ENCODE measurements at regions not wholly inside any gene's neighbourhood (a gene's known extent, or its start where the extent isn't known, plus 50 kb on each side); places are given as distances from the start of the nearest gene placed in this dataset.
"Not testable (repeated sequence)": the region's sequence is repeated elsewhere in the genome, so short reads cannot be mapped to it uniquely, and the experiment has no call there.

GRCh38 chr6:149138699-149139294 lies 178.7 kb upstream of the TAB2 start:
- H3K4me3 ChIP-seq (ENCODE audit: control insufficient read depth, low read depth, low read length) = no peak overlapping the region
- TF ChIP-seq, protein P1, sequence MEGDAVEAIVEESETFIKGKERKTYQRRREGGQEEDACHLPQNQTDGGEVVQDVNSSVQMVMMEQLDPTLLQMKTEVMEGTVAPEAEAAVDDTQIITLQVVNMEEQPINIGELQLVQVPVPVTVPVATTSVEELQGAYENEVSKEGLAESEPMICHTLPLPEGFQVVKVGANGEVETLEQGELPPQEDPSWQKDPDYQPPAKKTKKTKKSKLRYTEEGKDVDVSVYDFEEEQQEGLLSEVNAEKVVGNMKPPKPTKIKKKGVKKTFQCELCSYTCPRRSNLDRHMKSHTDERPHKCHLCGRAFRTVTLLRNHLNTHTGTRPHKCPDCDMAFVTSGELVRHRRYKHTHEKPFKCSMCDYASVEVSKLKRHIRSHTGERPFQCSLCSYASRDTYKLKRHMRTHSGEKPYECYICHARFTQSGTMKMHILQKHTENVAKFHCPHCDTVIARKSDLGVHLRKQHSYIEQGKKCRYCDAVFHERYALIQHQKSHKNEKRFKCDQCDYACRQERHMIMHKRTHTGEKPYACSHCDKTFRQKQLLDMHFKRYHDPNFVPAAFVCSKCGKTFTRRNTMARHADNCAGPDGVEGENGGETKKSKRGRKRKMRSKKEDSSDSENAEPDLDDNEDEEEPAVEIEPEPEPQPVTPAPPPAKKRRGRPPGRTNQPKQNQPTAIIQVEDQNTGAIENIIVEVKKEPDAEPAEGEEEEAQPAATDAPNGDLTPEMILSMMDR (IDR thresholded peaks at IDR 0.05; ENCODE audit: control insufficient read depth, insufficient read depth, low read depth, low read length, missing control alignments) = no peak
- no peak for DNase-seq (ENCODE audit: low read depth)

DNA sequence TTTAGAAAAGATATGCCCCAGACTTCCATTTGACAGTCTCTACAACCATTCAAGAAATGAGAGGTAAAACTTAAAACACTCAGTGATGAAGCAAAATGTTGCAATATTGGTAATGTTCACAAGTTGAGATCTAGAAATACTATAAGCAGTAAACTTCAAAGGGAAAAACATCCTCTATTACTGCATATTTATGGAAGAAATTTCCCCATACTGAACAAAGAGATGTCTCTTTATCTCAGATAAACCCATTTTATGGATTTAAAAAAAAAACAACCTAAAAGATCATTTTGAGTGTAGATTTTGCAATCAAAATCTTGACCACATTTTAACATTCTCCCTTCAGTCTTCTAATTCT lies 177.8 kb upstream of the TAB2 start:
- H3K4me3 ChIP-seq (ENCODE audit: control insufficient read depth, low read depth, low read length) = no peak overlapping the region
- DNase-seq (ENCODE audit: low read depth) = no peak
- TF ChIP-seq, protein P1 (IDR thresholded peaks at IDR 0.05; ENCODE audit: control insufficient read depth, insufficient read depth, low read depth, low read length, missing control alignments) = no peak

- TF ChIP-seq, protein P1 (IDR thresholded peaks at IDR 0.05; ENCODE audit: control insufficient read depth, insufficient read depth, low read depth, low read length, missing control alignments) = no peak
- no peak overlapping the region for H3K4me3 ChIP-seq (ENCODE audit: control insufficient read depth, low read depth, low read length)
- no peak for DNase-seq (ENCODE audit: low read depth)
Observed at GRCh38 chr6:149140137-149140909, 177.2 kb upstream of the TAB2 start.

DNA sequence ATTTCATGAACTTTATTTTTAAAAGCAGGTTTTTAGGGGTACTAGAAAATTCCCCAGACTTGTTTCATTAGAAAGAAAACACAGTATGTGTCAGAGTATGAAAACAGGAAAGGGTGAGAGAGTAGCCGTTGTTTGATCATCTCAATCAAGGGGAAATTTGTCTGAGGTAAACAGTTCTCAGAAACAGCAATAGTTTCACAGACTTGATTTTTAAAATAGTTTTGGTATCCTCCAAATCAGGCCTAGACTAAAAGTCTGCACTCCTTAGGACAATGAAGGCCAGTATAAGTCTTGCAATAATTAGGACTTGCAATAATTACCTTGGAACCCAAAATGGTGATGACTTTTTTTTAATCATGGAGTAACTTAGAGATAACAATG lies 176.6 kb upstream of the TAB2 start:
- H3K4me3 ChIP-seq (ENCODE audit: control insufficient read depth, low read depth, low read length) = no peak overlapping the region
- TF ChIP-seq, protein P1 (IDR thresholded peaks at IDR 0.05; ENCODE audit: control insufficient read depth, insufficient read depth, low read depth, low read length, missing control alignments) = no peak
- no peak for DNase-seq (ENCODE audit: low read depth)

GRCh38 chr6:149142924-149143429 lies 174.5 kb upstream of the TAB2 start:
- TF ChIP-seq, protein P1 (IDR thresholded peaks at IDR 0.05; ENCODE audit: control insufficient read depth, insufficient read depth, low read depth, low read length, missing control alignments) = no peak

DNA sequence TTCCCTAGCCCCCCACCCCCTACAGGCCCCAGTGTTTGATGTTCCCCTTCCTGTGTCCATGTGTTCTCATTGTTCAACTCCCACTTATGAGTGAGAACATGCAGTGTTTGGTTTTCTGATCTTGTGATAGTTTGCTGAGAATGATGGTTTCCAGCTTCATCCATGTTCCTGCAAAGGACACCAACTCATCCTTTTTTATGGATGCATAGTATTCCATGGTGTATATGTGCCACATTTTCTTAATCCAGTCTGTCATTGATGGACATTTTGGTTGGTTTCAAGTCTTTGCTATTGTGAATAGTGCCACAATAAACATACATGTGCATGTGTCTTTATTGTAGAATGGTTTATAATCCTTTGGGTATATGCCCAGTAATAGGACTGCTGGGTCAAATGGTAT lies 171.7 kb upstream of the TAB2 start:
- not testable (repeated sequence) for H3K4me3 ChIP-seq (ENCODE audit: control insufficient read depth, low read depth, low read length); DNase-seq (ENCODE audit: low read depth)

More at GRCh38 chr6:149142924-149143429, 174.5 kb upstream of the TAB2 start:
- H3K4me3 ChIP-seq (ENCODE audit: control insufficient read depth, low read depth, low read length) = no peak overlapping the region
- no peak for DNase-seq (ENCODE audit: low read depth)

- no peak overlapping the region for H3K4me3 ChIP-seq (ENCODE audit: control insufficient read depth, low read depth, low read length)
- TF ChIP-seq, protein P1 (IDR thresholded peaks at IDR 0.05; ENCODE audit: control insufficient read depth, insufficient read depth, low read depth, low read length, missing control alignments) = no peak
- DNase-seq (ENCODE audit: low read depth) = no peak
Observed at GRCh38 chr6:149147195-149147594, 170.3 kb upstream of the TAB2 start.
